Testis (tissue), 2 donors: ENCODE measurements at regions not wholly inside any gene's neighbourhood (a gene's known extent, or its start where the extent isn't known, plus 50 kb on each side); places are given as distances from the start of the nearest gene placed in this dataset.

ENCODE experiments used
- DNase-seq: peaks from one replicate; pipeline ENCODE4 v3.0.0-alpha.2; 2019
- H3K27ac ChIP-seq, 2 donors: fragments of 200-600 bp; sonication (generic); one replicate each; pipeline ENCODE4 v1.5.1; 2019
- H3K27me3 ChIP-seq: fragments of 200-600 bp; sonication (generic); one replicate; pipeline ENCODE4 v1.5.1; 2019
- H3K36me3 ChIP-seq: fragments of 200-600 bp; sonication (generic); one replicate; pipeline ENCODE4 v1.5.1; 2017; ENCODE audit warnings: low read depth; ENCODE audit errors: missing control alignments
- H3K4me1 ChIP-seq: fragments of 200-600 bp; sonication (generic); one replicate; pipeline ENCODE4 v1.5.1; 2019
- H3K4me3 ChIP-seq, 2 donors: fragments of 200-600 bp; sonication (generic); one replicate each; pipeline ENCODE4 v1.5.1; 2017 to 2019
- H3K9me3 ChIP-seq: fragments of 200-600 bp; sonication (generic); one replicate; pipeline ENCODE4 v1.5.1; 2017
- CTCF ChIP-seq, 3 experiments: fragments of 450-650 bp in 2 of 3; fragments of 200-600 bp in 1 of 3; sonication (generic) in 1 of 3; IDR thresholded peaks; one replicate each; pipeline ENCODE4 v1.5.1; 2016 to 2019; ENCODE audit warnings: antibody characterized with exemption in 3 of 3, mild to moderate bottlenecking in 2 of 3, moderate library complexity in 1 of 3
- POLR2A ChIP-seq: fragments of 450-650 bp; IDR thresholded peaks from one replicate; pipeline ENCODE4 v1.6.1; 2017; ENCODE audit warnings: antibody characterized with exemption, mild to moderate bottlenecking, moderate library complexity
- WGBS, 2 donors: methylation state at CpG; one replicate each; pipeline ENCODE4 v1.1.5; 2018; 5-methylcytosine and 5-hydroxymethylcytosine counted together
- intact Hi-C: fragments of 100-400 bp; cut with DNase I; formaldehyde crosslinking; loops from one replicate; pipeline ENCODE4 v1.15.1; 2023; ENCODE audit warnings: low total_unique reads

GRCh38 chr7:89797965-89798598 is 356.2 kb upstream of the STEAP1 start:
- H3K4me3 ChIP-seq, result no peak overlapping the region
- DNase-seq, result no peak
- no peak overlapping the region for H3K27ac ChIP-seq
- intact Hi-C loops, result no loop called here
- 82 to 85% methylated on average over 3 of the region's 3 CpGs for WGBS, 2 donors
- no peaks in the 10 kb centered on the region for H3K27me3 ChIP-seq
- no peaks in the 10 kb centered on the region for H3K9me3 ChIP-seq
- no peak for TF ChIP-seq CTCF (IDR thresholded peaks at IDR 0.05)
- TF ChIP-seq POLR2A, result no peak
- H3K4me1 ChIP-seq, result no peaks in the 10 kb centered on the region
- H3K36me3 ChIP-seq, result no peaks in the 10 kb centered on the region

GRCh38 chr7:89798599-89798996 is 355.7 kb upstream of the STEAP1 start:
- DNase-seq, result no peak
- no peaks in the 10 kb centered on the region for H3K27me3 ChIP-seq
- intact Hi-C loops, result no loop called here
- TF ChIP-seq POLR2A (no peak), CTCF (IDR thresholded peaks at IDR 0.05) (no peak)
- H3K9me3 ChIP-seq, result no peaks in the 10 kb centered on the region
- no peaks in the 10 kb centered on the region for H3K4me1 ChIP-seq
- H3K4me3 ChIP-seq, result no peak overlapping the region
- H3K36me3 ChIP-seq, result no peaks in the 10 kb centered on the region
- no peak overlapping the region for H3K27ac ChIP-seq
- WGBS, 2 donors, result 80 to 94% methylated on average over 2 of the region's 2 CpGs

GRCh38 chr7:89800761-89801160 is 353.5 kb upstream of the STEAP1 start:
- intact Hi-C loops, result no loop called here
- Histone ChIP-seq H3K9me3 (no peaks in the 10 kb centered on the region), H3K27ac (no peak overlapping the region), H3K4me3 (no peak overlapping the region), H3K27me3 (no peaks in the 10 kb centered on the region), H3K4me1 (no peaks in the 10 kb centered on the region), H3K36me3 (no peaks in the 10 kb centered on the region)
- 54 to 64% methylated on average over 2 of the region's 2 CpGs for WGBS, 2 donors
- DNase-seq, result no peak
- TF ChIP-seq POLR2A, result no peak
- no peak for TF ChIP-seq CTCF (IDR thresholded peaks at IDR 0.05)

- H3K27me3 ChIP-seq, result no peaks in the 10 kb centered on the region
- H3K9me3 ChIP-seq, result no peaks in the 10 kb centered on the region
- H3K4me3 ChIP-seq, result no peak overlapping the region
- TF ChIP-seq CTCF (IDR thresholded peaks at IDR 0.05) (no peak), POLR2A (no peak)
- no peaks in the 10 kb centered on the region for H3K36me3 ChIP-seq
- 56 to 80% methylated on average over 1 of the region's 1 CpG for WGBS, 2 donors
- no peak for DNase-seq
- no peak overlapping the region for H3K27ac ChIP-seq
- intact Hi-C loops, result no loop called here
- H3K4me1 ChIP-seq, result no peaks in the 10 kb centered on the region
Observed at GRCh38 chr7:89809291-89809690, 345.0 kb upstream of the STEAP1 start.

- no peak for DNase-seq
- no peaks in the 10 kb centered on the region for H3K27me3 ChIP-seq
- H3K36me3 ChIP-seq, result no peaks in the 10 kb centered on the region
- H3K9me3 ChIP-seq, result no peaks in the 10 kb centered on the region
- H3K4me1 ChIP-seq, result no peaks in the 10 kb centered on the region
- intact Hi-C loops, result no loop called here
- no peak overlapping the region for H3K27ac ChIP-seq
- TF ChIP-seq POLR2A (no peak), CTCF (IDR thresholded peaks at IDR 0.05) (no peak)
- 90 to 94% methylated on average over 1 of the region's 1 CpG for WGBS, 2 donors
- no peak overlapping the region for H3K4me3 ChIP-seq
Observed at GRCh38 chr7:89813081-89813480, 341.2 kb upstream of the STEAP1 start.
